ENCODE measurements at regions not wholly inside any gene's neighbourhood (a gene's known extent, or its start where the extent isn't known, plus 50 kb on each side); places are given as distances from the start of the nearest gene placed in this dataset.

DNA sequence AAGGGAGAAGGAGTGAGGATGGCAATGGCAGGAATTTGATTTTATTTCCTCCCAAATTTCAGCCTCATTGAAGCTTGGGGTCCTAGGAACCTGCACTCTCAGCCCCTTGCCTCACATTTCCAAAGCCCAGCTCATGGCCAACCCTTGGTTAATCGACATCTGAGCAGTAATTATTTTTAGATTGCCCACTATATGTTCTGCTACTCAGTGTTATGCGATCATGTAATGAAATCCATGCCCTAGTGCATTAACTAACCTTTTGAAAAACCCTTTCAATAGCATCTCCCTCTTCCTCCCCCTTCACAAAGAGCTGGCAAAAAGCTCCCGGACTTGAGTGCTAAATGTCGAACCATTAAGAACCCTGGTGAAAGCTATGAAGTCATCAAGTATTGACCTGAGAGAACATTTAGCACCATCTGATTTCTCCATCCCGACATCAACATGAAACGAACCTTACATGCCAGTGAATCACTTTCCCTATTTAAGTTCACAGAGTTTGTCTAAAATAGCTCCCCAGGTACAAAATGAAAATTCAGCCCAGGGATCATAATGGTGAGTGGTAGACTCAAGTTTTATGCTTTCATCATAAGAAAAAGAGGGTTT is 59.2 kb upstream of the RPS6KA3 start:
- no peak for DNase-seq
- no TSS peak for BruUV-seq (replicated peaks)

DNA sequence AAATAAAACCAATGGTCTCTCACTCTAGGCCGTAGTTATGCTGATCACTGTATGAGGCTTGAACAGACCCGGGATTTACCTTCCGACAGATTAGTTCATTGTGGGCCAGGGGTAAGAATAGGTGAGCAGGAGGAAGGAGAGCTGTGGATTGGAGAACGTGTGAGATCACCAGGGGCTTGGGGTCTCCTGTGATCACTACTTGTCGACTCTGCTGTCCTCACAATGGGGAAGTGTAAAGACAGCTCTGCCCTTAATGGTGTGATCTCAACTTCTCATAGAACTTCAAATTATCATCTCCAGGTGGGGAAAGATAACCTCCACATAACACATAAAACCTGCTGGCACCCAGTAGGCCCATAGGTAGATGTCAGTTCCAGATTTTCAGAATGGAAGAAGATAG is 56.2 kb upstream of the RPS6KA3 start:
- Mint-ChIP-seq H3K9me3 (ENCODE audit: low read depth, unreplicated experiment) (no peaks in the 10 kb centered on the region), H3K36me3 (ENCODE audit: insufficient read depth, unreplicated experiment) (no peaks in the 10 kb centered on the region), H3K27ac (ENCODE audit: unreplicated experiment) (no peak overlapping the region), H3K4me1 (ENCODE audit: low read depth, unreplicated experiment) (no peaks in the 10 kb centered on the region), H3K27me3 (ENCODE audit: unreplicated experiment) (no peaks in the 10 kb centered on the region), H3K4me3 (ENCODE audit: low read depth, unreplicated experiment) (no peak overlapping the region)
- BruUV-seq (replicated peaks), result no TSS peak
- no peak for DNase-seq
- TF ChIP-seq, protein P1, sequence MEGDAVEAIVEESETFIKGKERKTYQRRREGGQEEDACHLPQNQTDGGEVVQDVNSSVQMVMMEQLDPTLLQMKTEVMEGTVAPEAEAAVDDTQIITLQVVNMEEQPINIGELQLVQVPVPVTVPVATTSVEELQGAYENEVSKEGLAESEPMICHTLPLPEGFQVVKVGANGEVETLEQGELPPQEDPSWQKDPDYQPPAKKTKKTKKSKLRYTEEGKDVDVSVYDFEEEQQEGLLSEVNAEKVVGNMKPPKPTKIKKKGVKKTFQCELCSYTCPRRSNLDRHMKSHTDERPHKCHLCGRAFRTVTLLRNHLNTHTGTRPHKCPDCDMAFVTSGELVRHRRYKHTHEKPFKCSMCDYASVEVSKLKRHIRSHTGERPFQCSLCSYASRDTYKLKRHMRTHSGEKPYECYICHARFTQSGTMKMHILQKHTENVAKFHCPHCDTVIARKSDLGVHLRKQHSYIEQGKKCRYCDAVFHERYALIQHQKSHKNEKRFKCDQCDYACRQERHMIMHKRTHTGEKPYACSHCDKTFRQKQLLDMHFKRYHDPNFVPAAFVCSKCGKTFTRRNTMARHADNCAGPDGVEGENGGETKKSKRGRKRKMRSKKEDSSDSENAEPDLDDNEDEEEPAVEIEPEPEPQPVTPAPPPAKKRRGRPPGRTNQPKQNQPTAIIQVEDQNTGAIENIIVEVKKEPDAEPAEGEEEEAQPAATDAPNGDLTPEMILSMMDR (IDR thresholded peaks at IDR 0.05; ENCODE audit: unreplicated experiment), result no peak
- CTCF ChIA-PET, result no interaction called here
- intact Hi-C loops (cut with micrococcal nuclease; ENCODE audit: unreplicated experiment), result no loop called here

More for the DNA sequence above, 59.2 kb upstream of the RPS6KA3 start:
- intact Hi-C loops (cut with micrococcal nuclease; ENCODE audit: unreplicated experiment), result no loop called here
- TF ChIP-seq, protein P1 (IDR thresholded peaks at IDR 0.05; ENCODE audit: unreplicated experiment), result no peak
- no peak overlapping the region for H3K4me3 Mint-ChIP-seq (ENCODE audit: low read depth, unreplicated experiment)
- H3K36me3 Mint-ChIP-seq (ENCODE audit: insufficient read depth, unreplicated experiment), result no peaks in the 10 kb centered on the region
- no peaks in the 10 kb centered on the region for H3K27me3 Mint-ChIP-seq (ENCODE audit: unreplicated experiment)
- H3K9me3 Mint-ChIP-seq (ENCODE audit: low read depth, unreplicated experiment), result no peaks in the 10 kb centered on the region
- no peak overlapping the region for H3K27ac Mint-ChIP-seq (ENCODE audit: unreplicated experiment)
- CTCF ChIA-PET, result no interaction called here
- H3K4me1 Mint-ChIP-seq (ENCODE audit: low read depth, unreplicated experiment), result no peaks in the 10 kb centered on the region

DNA sequence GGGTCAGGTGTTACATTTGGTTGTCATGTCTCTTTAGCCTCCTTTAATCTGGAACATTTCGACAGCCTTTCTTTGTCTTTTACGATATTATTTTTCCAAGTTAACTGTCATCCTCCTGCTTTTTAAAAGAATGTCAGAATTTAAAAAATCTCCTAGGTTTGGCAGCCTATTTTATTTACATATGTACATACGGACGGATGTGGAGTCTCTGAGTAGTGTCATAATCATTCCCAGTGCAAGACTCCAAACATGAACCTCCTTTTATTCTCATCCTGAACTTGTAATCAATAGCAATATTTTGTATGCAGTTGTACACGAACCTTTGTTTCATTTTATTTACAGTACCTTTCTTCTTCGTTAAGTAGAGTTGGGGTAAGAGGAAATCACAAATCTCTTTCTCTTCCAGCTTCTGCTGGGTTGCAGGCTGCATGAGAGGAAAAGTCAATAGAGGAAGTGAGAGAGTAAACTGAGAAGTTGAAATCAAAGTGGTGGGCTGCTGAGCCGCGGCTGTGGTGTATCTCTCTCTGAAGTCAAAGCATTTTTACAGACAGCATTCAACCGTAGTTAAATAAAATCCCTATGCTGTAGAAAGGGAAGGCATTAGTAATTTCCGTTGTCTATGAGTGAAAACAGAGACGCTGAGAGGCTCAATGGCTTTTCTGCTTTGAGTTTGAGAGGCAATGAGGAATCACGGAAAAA is 53.9 kb upstream of the RPS6KA3 start:
- no peaks in the 10 kb centered on the region for H3K27me3 Mint-ChIP-seq (ENCODE audit: unreplicated experiment)
- H3K4me3 Mint-ChIP-seq (ENCODE audit: low read depth, unreplicated experiment), result no peak overlapping the region
- no TSS peak for BruUV-seq (replicated peaks)
- intact Hi-C loops (cut with micrococcal nuclease; ENCODE audit: unreplicated experiment), result no loop called here
- no peaks in the 10 kb centered on the region for H3K36me3 Mint-ChIP-seq (ENCODE audit: insufficient read depth, unreplicated experiment)
- CTCF ChIA-PET, result no interaction called here
- TF ChIP-seq, protein P1 (IDR thresholded peaks at IDR 0.05; ENCODE audit: unreplicated experiment), result no peak
- no peak for DNase-seq
- no peak overlapping the region for H3K27ac Mint-ChIP-seq (ENCODE audit: unreplicated experiment)
- peaks cover under 1% of the 10 kb centered on the region for H3K4me1 Mint-ChIP-seq (ENCODE audit: low read depth, unreplicated experiment)
- H3K9me3 Mint-ChIP-seq (ENCODE audit: low read depth, unreplicated experiment), result no peaks in the 10 kb centered on the region

DNA sequence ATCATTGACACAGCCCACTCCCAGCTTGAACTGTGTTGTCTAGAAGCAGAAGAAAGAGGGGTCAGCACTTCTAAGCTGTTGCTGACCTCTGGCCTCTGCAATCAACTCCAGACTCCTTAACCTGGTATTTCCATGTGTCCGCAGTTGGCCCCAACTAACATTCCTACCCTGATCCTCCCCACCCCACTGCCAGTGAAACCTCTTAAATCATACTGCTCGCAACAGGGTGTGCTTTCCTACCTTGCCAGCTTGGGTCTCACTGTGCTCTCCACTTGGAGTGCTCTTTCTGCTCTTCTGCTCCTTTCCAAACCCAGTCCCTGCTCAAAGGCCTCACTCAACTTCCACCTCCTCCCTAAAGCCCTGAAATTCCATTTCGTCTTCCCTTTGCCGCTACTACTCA is 52.3 kb upstream of the RPS6KA3 start:
- peaks cover 10% of the 10 kb centered on the region for H3K4me1 Mint-ChIP-seq (ENCODE audit: low read depth, unreplicated experiment)
- H3K27me3 Mint-ChIP-seq (ENCODE audit: unreplicated experiment), result no peaks in the 10 kb centered on the region
- TF ChIP-seq, protein P1 (IDR thresholded peaks at IDR 0.05; ENCODE audit: unreplicated experiment), result no peak
- no TSS peak for BruUV-seq (replicated peaks)
- H3K27ac Mint-ChIP-seq (ENCODE audit: unreplicated experiment), result no peak overlapping the region
- no peaks in the 10 kb centered on the region for H3K36me3 Mint-ChIP-seq (ENCODE audit: insufficient read depth, unreplicated experiment)
- DNase-seq, result no peak
- H3K4me3 Mint-ChIP-seq (ENCODE audit: low read depth, unreplicated experiment), result no peak overlapping the region
- intact Hi-C loops (cut with micrococcal nuclease; ENCODE audit: unreplicated experiment), result no loop called here
- no peaks in the 10 kb centered on the region for H3K9me3 Mint-ChIP-seq (ENCODE audit: low read depth, unreplicated experiment)
- CTCF ChIA-PET, result no interaction called here
